ENCODE measurements at regions not wholly inside any gene's neighbourhood (a gene's known extent, or its start where the extent isn't known, plus 50 kb on each side); places are given as distances from the start of the nearest gene placed in this dataset.

DNA sequence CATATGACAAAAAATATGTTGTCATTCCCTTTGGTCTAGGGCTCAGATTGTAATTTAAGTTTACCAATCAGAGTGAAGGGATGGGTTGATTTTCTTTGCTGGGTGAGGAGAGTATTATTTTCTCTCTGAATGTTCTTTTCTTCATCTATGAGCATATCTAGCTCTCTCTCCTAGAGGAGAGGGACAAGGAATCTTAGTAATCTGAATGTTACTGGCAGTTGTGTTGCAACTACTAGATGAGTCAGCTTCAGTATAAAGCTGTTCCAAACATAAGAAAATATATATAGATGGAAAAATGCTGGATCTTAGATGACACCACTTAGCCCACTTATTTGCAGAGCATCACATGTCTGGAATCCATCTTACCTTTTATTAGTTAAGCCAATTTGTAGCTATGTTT is 259.3 kb downstream of the TUSC1 start:
- no peaks in the 10 kb centered on the region for H3K27me3 Mint-ChIP-seq (ENCODE audit: unreplicated experiment)
- no peak overlapping the region for H3K4me3 Mint-ChIP-seq (ENCODE audit: unreplicated experiment)
- TF ChIP-seq, protein P1, sequence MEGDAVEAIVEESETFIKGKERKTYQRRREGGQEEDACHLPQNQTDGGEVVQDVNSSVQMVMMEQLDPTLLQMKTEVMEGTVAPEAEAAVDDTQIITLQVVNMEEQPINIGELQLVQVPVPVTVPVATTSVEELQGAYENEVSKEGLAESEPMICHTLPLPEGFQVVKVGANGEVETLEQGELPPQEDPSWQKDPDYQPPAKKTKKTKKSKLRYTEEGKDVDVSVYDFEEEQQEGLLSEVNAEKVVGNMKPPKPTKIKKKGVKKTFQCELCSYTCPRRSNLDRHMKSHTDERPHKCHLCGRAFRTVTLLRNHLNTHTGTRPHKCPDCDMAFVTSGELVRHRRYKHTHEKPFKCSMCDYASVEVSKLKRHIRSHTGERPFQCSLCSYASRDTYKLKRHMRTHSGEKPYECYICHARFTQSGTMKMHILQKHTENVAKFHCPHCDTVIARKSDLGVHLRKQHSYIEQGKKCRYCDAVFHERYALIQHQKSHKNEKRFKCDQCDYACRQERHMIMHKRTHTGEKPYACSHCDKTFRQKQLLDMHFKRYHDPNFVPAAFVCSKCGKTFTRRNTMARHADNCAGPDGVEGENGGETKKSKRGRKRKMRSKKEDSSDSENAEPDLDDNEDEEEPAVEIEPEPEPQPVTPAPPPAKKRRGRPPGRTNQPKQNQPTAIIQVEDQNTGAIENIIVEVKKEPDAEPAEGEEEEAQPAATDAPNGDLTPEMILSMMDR (IDR thresholded peaks at IDR 0.05) = no peak
- DNase-seq (ENCODE audit: extremely low spot score, unreplicated experiment) = no peak
- no peaks in the 10 kb centered on the region for H3K9me3 Mint-ChIP-seq (ENCODE audit: unreplicated experiment)
- H3K4me1 Mint-ChIP-seq (ENCODE audit: unreplicated experiment) = no peaks in the 10 kb centered on the region
- H3K36me3 Mint-ChIP-seq (ENCODE audit: unreplicated experiment) = no peaks in the 10 kb centered on the region
- no peak overlapping the region for H3K27ac Mint-ChIP-seq (ENCODE audit: unreplicated experiment)

GRCh38 chr9:25415718-25416117 is 262.5 kb downstream of the TUSC1 start:
- H3K36me3 Mint-ChIP-seq (ENCODE audit: unreplicated experiment) = no peaks in the 10 kb centered on the region
- H3K4me3 Mint-ChIP-seq (ENCODE audit: unreplicated experiment) = no peak overlapping the region
- H3K4me1 Mint-ChIP-seq (ENCODE audit: unreplicated experiment) = no peaks in the 10 kb centered on the region
- H3K9me3 Mint-ChIP-seq (ENCODE audit: unreplicated experiment) = no peaks in the 10 kb centered on the region
- H3K27ac Mint-ChIP-seq (ENCODE audit: unreplicated experiment) = no peak overlapping the region
- no peak for DNase-seq (ENCODE audit: extremely low spot score, unreplicated experiment)
- no peaks in the 10 kb centered on the region for H3K27me3 Mint-ChIP-seq (ENCODE audit: unreplicated experiment)
- TF ChIP-seq, protein P1 (IDR thresholded peaks at IDR 0.05) = no peak

DNA sequence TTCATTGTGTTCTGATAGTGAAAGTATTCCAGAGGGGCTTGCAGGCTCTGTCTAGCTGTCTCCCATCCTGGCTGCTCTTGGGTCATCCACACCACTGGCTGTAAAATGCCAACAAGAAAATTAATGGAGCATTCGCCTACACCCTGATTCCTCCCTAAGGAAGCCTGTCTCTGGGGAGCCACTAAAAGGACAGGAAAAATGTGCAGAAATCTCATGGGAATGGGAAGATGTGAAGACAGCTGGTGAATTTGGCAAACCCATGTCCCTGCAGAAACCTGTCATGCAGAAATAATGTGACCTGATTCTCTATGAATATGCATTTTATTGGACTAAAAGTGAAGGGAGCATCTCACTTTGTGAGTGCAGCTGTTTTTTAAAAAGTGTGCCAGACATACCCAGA is 265.6 kb downstream of the TUSC1 start:
- H3K4me3 Mint-ChIP-seq (ENCODE audit: unreplicated experiment) = no peak overlapping the region
- TF ChIP-seq, protein P1 (IDR thresholded peaks at IDR 0.05) = no peak
- no peak for DNase-seq (ENCODE audit: extremely low spot score, unreplicated experiment)
- H3K9me3 Mint-ChIP-seq (ENCODE audit: unreplicated experiment) = no peaks in the 10 kb centered on the region
- H3K4me1 Mint-ChIP-seq (ENCODE audit: unreplicated experiment) = no peaks in the 10 kb centered on the region
- H3K27me3 Mint-ChIP-seq (ENCODE audit: unreplicated experiment) = no peaks in the 10 kb centered on the region
- H3K36me3 Mint-ChIP-seq (ENCODE audit: unreplicated experiment) = no peaks in the 10 kb centered on the region
- H3K27ac Mint-ChIP-seq (ENCODE audit: unreplicated experiment) = no peak overlapping the region

DNA sequence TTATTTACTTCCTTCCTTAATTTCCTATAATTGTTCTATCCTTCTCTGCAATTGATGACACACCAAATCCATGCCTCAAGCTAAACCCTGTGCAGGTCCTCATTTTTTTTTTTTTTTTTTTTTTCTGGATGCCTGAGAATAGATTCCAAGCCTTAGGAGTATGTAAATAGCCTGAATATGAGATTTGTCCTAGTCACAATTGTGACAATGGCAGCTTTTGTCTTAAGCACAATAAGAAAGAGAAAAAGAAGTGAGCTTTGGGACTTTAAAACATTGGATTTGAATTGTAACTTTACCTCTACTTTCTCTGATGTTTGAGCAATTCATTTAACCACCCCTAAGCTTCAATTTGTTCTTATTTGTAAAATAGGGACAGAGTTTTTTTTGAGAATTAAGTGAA is 280.5 kb downstream of the TUSC1 start:
- DNase-seq (ENCODE audit: extremely low spot score, unreplicated experiment) = no peak
- Mint-ChIP-seq H3K4me1 (ENCODE audit: unreplicated experiment) (no peaks in the 10 kb centered on the region), H3K9me3 (ENCODE audit: unreplicated experiment) (no peaks in the 10 kb centered on the region), H3K27me3 (ENCODE audit: unreplicated experiment) (no peaks in the 10 kb centered on the region), H3K4me3 (ENCODE audit: unreplicated experiment) (no peak overlapping the region), H3K36me3 (ENCODE audit: unreplicated experiment) (no peaks in the 10 kb centered on the region), H3K27ac (ENCODE audit: unreplicated experiment) (no peak overlapping the region)
- TF ChIP-seq, protein P1 (IDR thresholded peaks at IDR 0.05) = no peak

- Mint-ChIP-seq H3K36me3 (ENCODE audit: unreplicated experiment) (no peaks in the 10 kb centered on the region), H3K27me3 (ENCODE audit: unreplicated experiment) (no peaks in the 10 kb centered on the region), H3K4me1 (ENCODE audit: unreplicated experiment) (no peaks in the 10 kb centered on the region), H3K4me3 (ENCODE audit: unreplicated experiment) (no peak overlapping the region), H3K9me3 (ENCODE audit: unreplicated experiment) (no peaks in the 10 kb centered on the region), H3K27ac (ENCODE audit: unreplicated experiment) (no peak overlapping the region)
- TF ChIP-seq, protein P1 (IDR thresholded peaks at IDR 0.05) = no peak
- no peak for DNase-seq (ENCODE audit: extremely low spot score, unreplicated experiment)
These were observed 281.4 kb downstream of the TUSC1 start for GRCh38 chr9:25396828-25397227.

Data from osteocyte (in vitro differentiated cells).